ENCODE measurements at regions not wholly inside any gene's neighbourhood (a gene's known extent, or its start where the extent isn't known, plus 50 kb on each side); places are given as distances from the start of the nearest gene placed in this dataset.

DNA sequence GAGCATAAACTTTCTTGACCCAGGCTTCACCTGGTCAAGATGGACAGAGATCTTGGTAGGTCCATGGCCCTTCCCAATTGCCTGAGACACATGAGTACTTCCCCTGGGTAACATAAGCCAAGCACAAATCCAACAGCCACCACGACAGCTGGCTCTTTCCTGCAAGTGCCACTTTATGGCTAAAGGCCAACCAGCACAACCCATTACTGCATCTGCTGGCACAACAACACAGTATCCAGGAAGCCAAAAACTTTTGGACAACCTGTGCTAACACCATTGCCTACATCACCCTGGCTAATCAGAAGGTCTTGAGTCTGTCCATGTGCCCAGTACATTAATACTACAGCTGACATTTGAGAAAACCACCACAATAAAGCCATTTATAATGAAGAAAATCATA, 548.0 kb upstream of the SEMA3D start:
- no peak overlapping the region for H3K27ac ChIP-seq
- TF ChIP-seq, protein P1, sequence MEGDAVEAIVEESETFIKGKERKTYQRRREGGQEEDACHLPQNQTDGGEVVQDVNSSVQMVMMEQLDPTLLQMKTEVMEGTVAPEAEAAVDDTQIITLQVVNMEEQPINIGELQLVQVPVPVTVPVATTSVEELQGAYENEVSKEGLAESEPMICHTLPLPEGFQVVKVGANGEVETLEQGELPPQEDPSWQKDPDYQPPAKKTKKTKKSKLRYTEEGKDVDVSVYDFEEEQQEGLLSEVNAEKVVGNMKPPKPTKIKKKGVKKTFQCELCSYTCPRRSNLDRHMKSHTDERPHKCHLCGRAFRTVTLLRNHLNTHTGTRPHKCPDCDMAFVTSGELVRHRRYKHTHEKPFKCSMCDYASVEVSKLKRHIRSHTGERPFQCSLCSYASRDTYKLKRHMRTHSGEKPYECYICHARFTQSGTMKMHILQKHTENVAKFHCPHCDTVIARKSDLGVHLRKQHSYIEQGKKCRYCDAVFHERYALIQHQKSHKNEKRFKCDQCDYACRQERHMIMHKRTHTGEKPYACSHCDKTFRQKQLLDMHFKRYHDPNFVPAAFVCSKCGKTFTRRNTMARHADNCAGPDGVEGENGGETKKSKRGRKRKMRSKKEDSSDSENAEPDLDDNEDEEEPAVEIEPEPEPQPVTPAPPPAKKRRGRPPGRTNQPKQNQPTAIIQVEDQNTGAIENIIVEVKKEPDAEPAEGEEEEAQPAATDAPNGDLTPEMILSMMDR (IDR thresholded peaks at IDR 0.05), result no peak
- TF ChIP-seq ZFX (IDR thresholded peaks at IDR 0.05; ENCODE audit: borderline replicate concordance), result no peak

DNA sequence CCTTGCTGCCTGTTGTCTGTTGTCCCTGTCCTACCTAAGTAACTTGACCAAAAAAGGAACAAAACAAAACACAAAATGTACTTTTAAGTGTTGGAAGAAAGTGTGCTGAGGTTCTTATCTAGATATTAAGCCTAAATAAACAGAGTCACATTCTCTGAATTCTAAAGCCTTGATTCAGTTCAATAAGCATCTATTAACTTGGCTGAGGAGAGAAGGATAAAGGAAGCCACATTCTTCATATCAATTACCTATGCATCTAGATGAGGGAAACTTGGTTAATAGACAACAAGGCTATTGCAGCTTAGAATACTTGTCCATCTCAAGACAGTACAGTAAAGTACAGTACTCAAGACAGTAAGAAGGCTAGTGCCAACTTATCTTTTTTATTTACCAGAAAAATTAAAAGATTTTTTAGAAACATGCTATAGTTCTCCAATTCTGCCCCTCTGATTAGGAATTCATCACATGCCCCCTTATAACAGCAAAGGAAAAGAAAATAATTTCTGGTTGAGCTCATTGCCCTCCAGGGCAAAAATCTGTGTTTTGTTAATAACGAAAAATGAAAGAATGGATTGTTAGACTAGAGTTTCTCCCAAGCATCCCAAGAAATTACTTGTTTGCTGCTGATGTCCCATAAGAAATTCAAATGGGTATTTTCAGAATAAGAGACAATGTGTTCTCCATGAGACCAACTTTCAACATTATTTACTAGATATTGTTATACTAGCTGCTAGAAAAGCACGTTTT, 546.5 kb upstream of the SEMA3D start:
- TF ChIP-seq, protein P1 (IDR thresholded peaks at IDR 0.05), result no peak
- no peak for TF ChIP-seq ZFX (IDR thresholded peaks at IDR 0.05; ENCODE audit: borderline replicate concordance)
- H3K27ac ChIP-seq, result no peak overlapping the region

DNA sequence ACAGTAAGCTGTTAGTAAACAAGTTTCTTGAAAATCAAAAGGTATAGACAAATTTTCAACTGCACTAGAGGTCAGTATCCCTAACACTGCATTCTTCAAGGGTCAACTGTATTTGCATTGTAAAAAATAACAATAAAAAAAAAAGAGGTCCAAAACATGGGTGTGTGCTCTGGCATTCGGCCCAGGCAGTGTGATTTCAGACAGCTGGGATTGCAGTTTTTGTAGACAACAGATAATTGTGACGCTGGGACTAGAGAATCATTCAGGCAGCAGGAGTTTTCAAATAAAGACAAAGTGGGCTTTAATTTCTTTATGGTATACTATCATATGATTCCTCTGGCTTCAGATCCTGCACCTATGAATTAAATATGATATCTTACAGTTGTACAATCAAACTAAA, 543.2 kb upstream of the SEMA3D start:
- no peak overlapping the region for H3K27ac ChIP-seq
- TF ChIP-seq, protein P1 (IDR thresholded peaks at IDR 0.05), result no peak
- TF ChIP-seq ZFX (IDR thresholded peaks at IDR 0.05; ENCODE audit: borderline replicate concordance), result no peak

DNA sequence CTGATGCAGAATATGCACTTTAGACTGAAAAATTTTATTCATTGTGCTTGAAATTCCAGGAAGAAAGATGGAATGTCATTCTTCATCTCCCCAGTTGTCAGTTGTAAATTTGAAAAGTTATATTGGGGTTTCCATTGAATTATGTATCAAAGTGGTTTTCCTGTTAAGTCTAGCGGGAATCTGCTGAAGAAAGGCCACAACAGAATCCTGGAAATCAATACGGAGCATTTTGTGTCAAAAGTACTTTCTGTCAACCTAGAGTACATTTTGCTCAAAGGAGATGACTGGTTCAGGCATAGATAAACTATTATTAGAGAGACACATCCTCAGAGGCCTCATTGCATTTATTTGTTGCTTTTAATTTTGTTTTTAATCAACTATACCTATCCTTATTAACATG, 538.2 kb upstream of the SEMA3D start:
- H3K27ac ChIP-seq, result no peak overlapping the region
- TF ChIP-seq ZFX (IDR thresholded peaks at IDR 0.05; ENCODE audit: borderline replicate concordance), result no peak
- TF ChIP-seq, protein P1 (IDR thresholded peaks at IDR 0.05), result no peak

DNA sequence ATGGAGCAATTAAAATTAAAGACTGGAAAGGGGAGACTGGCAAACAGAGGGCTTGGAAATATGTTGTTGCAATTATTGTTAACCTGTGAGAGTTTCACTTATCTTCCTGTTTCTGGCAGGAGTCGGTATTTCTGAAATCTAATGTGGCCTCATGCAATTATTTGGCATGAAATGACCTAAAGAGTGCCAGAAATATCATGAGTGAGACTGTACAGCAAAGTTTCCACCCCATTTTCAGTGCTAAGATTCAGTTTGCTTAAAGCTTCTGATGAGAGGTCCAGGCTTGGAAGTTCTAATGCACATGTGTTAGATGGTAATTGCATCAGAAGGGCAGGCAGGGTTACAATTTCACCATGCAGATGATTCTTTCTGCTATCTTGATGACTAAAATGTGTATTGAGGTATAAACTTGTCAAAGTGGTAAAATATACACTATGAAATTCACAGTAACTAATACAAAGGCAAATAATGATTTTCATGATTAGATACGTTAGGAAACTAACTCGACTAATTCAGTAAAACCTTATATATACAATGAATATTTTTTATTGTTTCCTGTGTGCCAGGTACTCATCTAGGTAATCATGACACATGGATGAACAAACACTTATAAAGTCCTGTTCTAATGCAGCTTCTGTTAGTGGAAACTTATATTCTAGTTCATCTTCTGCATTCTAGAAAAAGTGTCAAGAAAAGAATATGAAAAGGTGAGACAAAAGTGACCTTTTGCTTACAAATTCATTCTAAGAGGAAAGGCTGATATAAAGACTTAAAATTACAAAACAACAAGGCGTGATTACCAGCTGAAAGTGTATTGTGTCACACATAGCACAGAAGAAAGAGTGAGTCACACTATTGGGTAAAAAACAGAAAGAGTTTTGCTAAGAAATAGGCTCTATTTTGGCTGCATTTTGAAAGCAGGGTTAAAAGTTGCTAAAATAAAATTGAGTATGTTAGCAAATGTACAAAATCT, 533.4 kb upstream of the SEMA3D start:
- no peak overlapping the region for H3K27ac ChIP-seq
- TF ChIP-seq ZFX (IDR thresholded peaks at IDR 0.05; ENCODE audit: borderline replicate concordance), result no peak
- TF ChIP-seq, protein P1 (IDR thresholded peaks at IDR 0.05), result no peak

DNA sequence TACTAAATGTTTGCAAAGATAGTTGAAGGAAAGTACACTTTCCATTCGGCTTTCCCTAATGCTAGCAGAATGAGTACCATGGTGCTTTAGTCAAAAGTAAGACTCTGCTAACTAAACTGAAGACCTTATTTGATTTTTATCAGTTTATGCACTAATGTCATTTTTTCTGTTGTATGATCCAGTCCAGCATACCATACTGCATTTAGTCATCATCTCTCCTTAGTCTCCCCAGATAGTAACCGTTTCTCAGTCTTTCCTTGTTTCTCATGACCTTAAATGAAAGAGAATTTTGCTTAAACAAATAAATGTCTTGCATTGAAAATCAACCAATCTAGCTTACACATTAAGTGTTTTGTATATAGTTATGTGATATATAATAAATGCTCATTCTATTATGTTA, 529.5 kb upstream of the SEMA3D start:
- no peak overlapping the region for H3K27ac ChIP-seq
- TF ChIP-seq ZFX (IDR thresholded peaks at IDR 0.05; ENCODE audit: borderline replicate concordance), result no peak
- TF ChIP-seq, protein P1 (IDR thresholded peaks at IDR 0.05), result no peak

DNA sequence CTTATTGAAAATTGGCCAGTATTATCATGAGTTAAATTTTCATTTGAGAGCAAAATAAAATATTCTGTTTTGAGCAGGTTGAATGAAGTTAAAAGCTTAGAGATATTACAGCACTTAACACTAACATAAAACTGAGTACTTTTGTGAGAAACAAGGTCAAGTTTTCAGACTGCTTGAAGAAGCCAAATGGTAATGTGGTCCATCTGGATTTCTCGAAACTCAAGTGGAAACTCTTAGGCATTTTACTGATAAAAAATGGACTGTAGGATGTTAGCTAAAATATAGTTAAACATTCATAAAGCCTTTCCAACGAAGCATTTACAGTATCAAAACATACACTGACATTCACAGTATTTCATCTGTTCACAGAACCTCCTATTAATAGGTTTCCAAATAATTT, 528.1 kb upstream of the SEMA3D start:
- no peak overlapping the region for H3K27ac ChIP-seq
- TF ChIP-seq, protein P1 (IDR thresholded peaks at IDR 0.05), result no peak
- no peak for TF ChIP-seq ZFX (IDR thresholded peaks at IDR 0.05; ENCODE audit: borderline replicate concordance)
